H1 (cell line): ENCODE measurements at regions not wholly inside any gene's neighbourhood (a gene's known extent, or its start where the extent isn't known, plus 50 kb on each side); places are given as distances from the start of the nearest gene placed in this dataset.

Experiments
- BACH1 ChIP-seq: IDR thresholded peaks from 2 replicates; pipeline ENCODE4 v1.6.1; 2012; ENCODE audit warnings: low read length, improper control_type of control experiment
- CBX8 ChIP-seq: fragments of 300-800, 300-1000 bp; sonication (generic); IDR thresholded peaks from 2 replicates; pipeline ENCODE4 v1.7.1; 2016; ENCODE audit warnings: low read depth, low read length, borderline replicate concordance
- CREB1 ChIP-seq: IDR thresholded peaks from 2 replicates; pipeline ENCODE4 v1.6.1; 2012; ENCODE audit warnings: inconsistent platforms
- CTCF ChIP-seq, 3 experiments: IDR thresholded peaks; 1 replicate in 2 of 3; 2 replicates in 1 of 3; pipeline versions ENCODE4 v1.5.1 to v1.6.1; 2011; ENCODE audit warnings: low read length in 3 of 3, mild to moderate bottlenecking in 3 of 3, inconsistent platforms in 2 of 3, low read depth in 1 of 3, moderate library complexity in 1 of 3; ENCODE audit not compliant: insufficient read depth in 1 of 3; ENCODE audit errors: control extremely low read depth in 1 of 3
- EZH2 ChIP-seq: fragments of 200-600 bp; sonication (generic); IDR thresholded peaks from 2 replicates; pipeline ENCODE4 v1.7.1; 2012; ENCODE audit warnings: low read depth, mild to moderate bottlenecking, moderate library complexity, low read length, inconsistent platforms; ENCODE audit not compliant: severe bottlenecking
- HDAC6 ChIP-seq: IDR thresholded peaks from one replicate; pipeline ENCODE4 v1.7.1; 2012; ENCODE audit warnings: low read depth, mild to moderate bottlenecking, inconsistent platforms, low read length, moderate library complexity
- JUND ChIP-seq: IDR thresholded peaks from 2 replicates; pipeline ENCODE4 v1.6.1; 2011; ENCODE audit warnings: mild to moderate bottlenecking, improper control_type of control experiment, low read length
- KDM1A ChIP-seq: fragments of 200-600, 300-600 bp; sonication (generic); IDR thresholded peaks from 2 replicates; pipeline ENCODE4 v1.7.1; 2016; ENCODE audit warnings: mild to moderate bottlenecking, low read length, borderline replicate concordance
- POLR2A ChIP-seq, 2 experiments: IDR thresholded peaks; 1 replicate in 1 of 2; 2 replicates in 1 of 2; pipeline ENCODE4 v1.6.1; 2011; ENCODE audit warnings: low read depth in 2 of 2, low read length in 2 of 2, mild to moderate bottlenecking in 2 of 2; ENCODE audit errors: control extremely low read depth in 1 of 2
- POLR2AphosphoS5 ChIP-seq: IDR thresholded peaks from 2 replicates; pipeline ENCODE4 v1.6.1; 2011; ENCODE audit warnings: low read depth, low read length
- YY1 ChIP-seq: IDR thresholded peaks from 2 replicates; pipeline ENCODE4 v1.6.1; 2011; ENCODE audit warnings: low read depth, mild to moderate bottlenecking, low read length

GRCh38 chr6:121951123-121951522 lies 448.3 kb upstream of the HSF2 start:
- TF ChIP-seq CTCF (IDR thresholded peaks at IDR 0.05; ENCODE audit: control extremely low read depth in 1 of 3, insufficient read depth in 1 of 3, low read depth in 1 of 3, low read length in 3 of 3) (no peak), EZH2 (no peak), POLR2AphosphoS5 (no peak), JUND (no peak), CREB1 (no peak), CBX8 (no peak), YY1 (no peak), BACH1 (no peak), POLR2A (IDR thresholded peaks at IDR 0.05; ENCODE audit: control extremely low read depth in 1 of 2, low read depth in 2 of 2, low read length in 2 of 2) (no peak), KDM1A (no peak), HDAC6 (no peak)
